IPS DF 19.7 (cell line): ENCODE measurements at regions not wholly inside any gene's neighbourhood (a gene's known extent, or its start where the extent isn't known, plus 50 kb on each side); places are given as distances from the start of the nearest gene placed in this dataset.
"Not testable (repeated sequence)": the region's sequence is repeated elsewhere in the genome, so short reads cannot be mapped to it uniquely, and the experiment has no call there.

Source experiments
- DNase-seq: peaks from one replicate; pipeline ENCODE4 v3.0.0-alpha.2; 2013; ENCODE audit warnings: low read depth, low spot score

DNA sequence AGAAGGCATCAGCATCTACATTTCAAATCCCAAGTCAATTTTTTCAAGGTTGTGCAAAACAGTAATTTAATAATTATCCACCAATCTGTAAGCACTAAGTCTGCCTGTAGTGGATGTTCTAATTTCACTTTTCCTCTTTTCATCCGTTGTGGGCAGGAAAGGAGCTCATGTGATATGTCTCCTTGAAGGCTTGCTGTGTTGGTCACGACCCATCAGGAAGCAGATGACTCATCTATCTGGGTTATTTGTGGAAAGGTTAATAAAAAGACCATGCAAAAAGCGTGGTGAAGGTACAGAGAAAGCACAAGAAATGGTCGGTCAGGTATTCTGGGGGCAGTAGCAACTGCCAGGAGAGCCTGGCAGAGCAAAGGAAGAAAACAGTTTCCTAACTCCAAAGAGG lies 476.7 kb upstream of the RAB6C start:
- no peak for DNase-seq

- DNase-seq, result no peak
Measured at GRCh38 chr2:129504646-129505045, 474.8 kb upstream of the RAB6C start.

DNA sequence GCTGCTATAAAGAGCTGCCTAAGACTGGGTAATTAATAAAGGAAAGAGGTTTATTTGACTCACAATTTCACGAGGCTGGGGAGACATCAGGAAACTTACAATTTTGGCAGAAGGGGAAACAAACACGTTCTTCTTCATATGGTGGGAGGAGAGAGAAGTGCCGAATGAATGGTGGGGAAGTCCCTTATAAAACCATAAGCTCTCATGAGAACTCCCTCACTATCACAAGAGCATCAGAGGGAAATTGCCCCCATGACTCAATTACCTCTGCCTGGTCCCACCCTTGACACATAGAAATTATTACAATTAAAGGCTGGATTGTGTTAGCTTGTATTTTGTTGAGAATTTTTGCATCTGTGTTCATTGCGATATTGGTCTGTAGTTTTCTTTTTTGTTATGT lies 460.5 kb upstream of the RAB6C start:
- no peak for DNase-seq

GRCh38 chr2:129532158-129532557 lies 447.3 kb upstream of the RAB6C start:
- not testable (repeated sequence) for DNase-seq

- DNase-seq, result no peak
Measured at GRCh38 chr2:129548880-129549279, 430.6 kb upstream of the RAB6C start.

DNA sequence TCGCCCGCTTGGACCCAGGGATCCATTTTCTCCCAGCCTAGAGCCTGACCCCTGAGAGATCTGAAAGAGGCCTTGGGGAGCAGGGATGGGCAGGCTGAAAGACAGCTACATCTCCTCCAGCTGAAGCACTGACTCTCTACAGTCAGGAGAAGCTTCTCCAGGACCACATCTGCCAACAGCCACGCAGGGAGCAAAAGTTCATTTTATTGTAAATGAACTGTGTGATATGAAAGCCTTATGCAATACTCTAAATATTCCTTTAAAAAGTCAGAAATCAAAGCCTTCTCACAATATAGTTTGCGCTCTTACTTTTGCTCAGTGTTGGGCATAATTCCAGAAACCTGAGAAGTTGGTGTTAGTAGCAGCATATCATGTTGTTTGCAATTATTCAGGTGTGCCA lies 428.9 kb upstream of the RAB6C start:
- DNase-seq, result no peak

- no peak for DNase-seq
Measured at GRCh38 chr2:129554373-129554772, 425.1 kb upstream of the RAB6C start.

DNA sequence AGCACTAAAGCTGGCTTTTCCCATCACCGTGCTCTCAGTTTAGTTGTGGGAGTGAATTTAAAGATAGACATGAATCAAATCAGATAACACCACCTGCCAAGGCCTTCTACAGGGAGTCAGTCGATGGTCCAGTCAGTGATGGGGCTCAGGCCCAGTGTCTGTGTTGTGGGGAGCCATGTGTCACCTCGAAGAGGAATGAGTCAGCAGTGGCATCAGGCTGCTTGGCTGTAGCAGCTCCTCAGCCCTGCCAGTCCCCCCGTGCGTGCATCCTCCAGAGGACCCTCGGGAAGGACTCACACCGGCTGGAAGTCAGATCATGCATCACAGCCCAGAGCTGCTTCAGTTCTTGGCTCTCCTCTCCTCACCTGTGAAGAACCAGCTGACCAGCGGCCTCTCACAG lies 420.4 kb upstream of the RAB6C start:
- no peak for DNase-seq

GRCh38 chr2:129565551-129566109 lies 413.8 kb upstream of the RAB6C start:
- DNase-seq, result no peak

- not testable (repeated sequence) for DNase-seq
Measured at GRCh38 chr2:129570812-129571211, 408.7 kb upstream of the RAB6C start.

DNA sequence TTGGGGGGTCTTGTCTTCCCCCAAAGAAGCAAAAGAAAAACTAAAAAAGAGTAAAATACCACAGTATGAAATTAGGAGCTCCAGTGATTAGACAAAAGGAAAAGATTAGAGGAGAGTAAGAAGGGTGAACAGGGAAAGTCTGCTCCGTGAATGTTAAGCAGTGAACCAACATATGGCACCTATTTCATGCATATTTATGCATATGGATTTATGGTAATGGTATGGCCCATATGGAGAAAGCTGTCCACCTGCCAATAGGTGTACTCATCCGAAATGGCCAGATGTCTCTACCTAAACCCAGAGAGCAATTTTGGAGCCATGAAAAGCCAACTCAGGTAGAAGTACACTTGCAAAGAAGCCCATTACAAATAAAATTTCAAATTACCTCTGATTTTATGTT lies 404.0 kb upstream of the RAB6C start:
- no peak for DNase-seq

- no peak for DNase-seq
Measured at GRCh38 chr2:129575880-129576279, 403.6 kb upstream of the RAB6C start.

GRCh38 chr2:129580001-129580400 lies 399.5 kb upstream of the RAB6C start:
- DNase-seq, result no peak

DNA sequence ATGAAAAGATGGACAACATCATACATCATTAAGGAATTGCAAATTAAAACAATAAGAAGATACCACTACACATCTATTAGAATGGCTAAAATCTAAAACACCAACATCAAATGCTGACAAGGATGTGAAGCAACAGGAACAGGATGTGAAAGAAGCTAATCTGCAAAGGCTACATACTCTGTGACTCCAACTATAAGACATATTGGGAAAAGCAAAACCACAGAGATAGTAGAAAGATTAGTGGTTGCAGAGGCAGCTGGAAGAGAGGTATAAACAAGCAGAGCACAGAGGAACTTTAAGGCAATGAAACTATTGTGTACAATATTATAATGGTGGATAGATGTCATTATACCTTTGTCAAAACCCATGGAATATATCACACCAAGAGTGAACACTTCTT lies 393.7 kb upstream of the RAB6C start:
- no peak for DNase-seq

DNA sequence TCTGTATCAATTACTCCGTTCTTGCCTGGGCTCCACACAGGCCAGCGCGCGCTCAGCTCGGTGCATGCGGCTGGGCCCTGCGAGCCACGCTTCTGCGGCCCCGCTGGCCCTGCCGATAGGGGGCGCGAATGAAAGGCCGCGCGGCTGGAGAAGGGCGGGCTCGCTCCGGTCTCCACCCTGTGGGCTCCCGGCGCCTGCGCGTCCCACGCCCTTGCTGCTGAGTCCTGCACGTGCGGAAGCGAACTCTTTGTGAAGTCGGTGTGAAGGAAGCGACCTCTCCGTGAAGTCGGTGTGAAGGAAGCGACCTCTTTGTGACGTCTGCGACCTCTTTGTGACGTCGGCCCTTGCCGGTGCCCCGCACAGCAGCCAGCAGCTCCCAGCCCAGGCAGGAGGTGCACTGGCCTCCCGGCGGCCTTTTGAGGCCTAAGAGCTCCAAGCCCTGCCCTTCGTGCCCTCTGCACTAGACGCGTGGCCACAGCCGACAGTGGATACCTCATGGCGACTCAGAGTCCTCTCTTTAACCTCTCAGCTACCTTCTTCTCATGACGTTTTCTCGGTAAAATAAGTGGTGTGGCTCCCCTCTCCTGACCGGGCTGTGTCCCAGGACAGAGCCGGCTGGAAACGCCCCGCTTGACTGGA lies 391.9 kb upstream of the RAB6C start:
- DNase-seq, result peak; percentile 69

DNA sequence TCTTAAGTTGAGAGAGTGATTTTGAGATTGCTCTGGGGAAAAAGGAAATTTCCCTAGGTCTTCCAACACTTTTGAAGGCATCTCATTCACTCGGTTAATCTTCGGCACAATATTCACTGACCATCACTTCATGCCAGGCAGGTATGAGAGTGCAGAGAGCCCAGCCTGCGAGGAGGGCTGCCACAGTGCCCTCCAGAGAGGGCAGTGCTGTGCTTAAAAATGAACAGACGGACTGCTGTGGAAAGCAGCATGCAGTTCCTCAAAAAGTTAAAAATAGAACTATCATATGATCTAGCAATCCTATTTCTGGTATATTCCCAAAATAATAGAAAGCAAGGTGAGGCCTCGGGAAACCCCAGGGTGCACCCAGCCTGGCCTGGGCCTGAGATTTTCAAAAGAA lies 374.9 kb upstream of the RAB6C start:
- no peak for DNase-seq

DNA sequence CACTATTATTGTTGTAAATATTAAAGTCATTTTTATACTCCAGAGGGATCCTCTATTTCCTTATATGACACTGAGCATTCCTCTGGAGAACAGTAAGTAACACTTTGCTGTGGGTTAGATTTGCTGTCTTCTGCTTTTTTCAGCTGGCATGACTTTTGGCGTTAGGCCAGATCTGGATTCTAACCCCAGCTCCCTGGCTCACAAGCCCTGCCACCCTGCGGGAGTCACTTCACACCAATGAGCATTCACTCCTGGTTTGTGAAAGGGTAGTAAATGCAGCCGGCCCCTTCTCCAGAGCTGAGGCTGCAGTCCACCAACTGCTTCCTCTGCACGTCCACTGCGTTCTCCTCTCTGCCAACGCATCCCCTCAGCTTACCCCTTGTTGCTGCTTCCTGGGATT lies 373.8 kb upstream of the RAB6C start:
- DNase-seq, result no peak

DNA sequence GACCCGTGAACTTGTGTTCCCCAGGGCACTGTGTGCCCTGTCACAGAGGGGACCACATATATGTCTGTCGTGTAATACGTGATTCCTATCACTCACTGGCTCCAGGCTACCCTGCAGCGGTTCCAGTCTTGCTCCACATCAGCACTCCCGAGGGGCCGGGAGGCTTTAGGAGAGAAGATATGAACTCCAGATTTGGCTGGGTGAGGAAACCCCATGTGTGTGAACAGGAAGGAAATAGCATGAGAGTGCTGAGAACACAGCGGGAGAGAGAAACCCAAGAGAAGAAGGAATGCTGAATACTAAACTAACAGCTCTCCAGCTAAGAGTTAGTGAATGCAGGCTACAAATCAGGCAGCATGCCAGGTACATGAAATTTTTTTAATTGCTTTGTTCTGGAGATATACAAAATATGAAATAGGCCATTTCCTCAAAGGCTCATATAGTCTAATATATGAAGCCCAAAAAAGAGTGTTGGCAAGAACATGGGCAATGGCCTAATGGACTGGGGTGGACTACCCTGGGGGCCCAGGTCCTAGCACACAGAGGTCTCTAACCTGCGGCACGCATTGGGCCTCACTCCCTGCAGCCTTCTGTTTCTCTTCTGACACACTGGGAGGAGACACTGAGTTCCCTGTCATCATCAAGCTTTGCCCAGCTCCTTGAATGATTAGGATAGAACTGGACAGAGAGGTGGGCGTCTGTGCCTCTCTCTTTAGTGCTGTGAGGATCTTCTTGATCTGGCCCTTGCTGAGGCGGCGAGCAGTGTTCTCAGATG lies 372.8 kb upstream of the RAB6C start:
- DNase-seq, result no peak

- DNase-seq, result no peak
Measured at GRCh38 chr2:129609224-129609623, 370.2 kb upstream of the RAB6C start.

DNA sequence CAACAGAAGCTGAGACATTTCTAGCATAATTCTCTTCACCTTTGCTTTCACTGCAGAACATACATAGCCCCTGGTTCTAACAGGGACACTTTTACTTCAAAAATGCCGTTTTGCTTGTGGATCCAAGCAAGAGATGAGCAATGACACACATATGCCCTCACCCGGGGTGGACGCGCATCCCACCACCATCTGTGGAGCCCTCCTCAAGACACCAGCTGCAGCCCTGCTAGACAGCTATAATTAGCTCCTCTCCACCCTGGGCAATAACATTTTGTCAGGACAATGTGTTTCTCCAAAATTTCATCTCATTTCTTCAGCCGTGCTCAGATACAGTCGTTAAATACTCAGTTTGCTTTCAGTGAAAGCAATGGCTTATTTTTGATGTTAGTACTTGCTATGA lies 368.7 kb upstream of the RAB6C start:
- no peak for DNase-seq

DNA sequence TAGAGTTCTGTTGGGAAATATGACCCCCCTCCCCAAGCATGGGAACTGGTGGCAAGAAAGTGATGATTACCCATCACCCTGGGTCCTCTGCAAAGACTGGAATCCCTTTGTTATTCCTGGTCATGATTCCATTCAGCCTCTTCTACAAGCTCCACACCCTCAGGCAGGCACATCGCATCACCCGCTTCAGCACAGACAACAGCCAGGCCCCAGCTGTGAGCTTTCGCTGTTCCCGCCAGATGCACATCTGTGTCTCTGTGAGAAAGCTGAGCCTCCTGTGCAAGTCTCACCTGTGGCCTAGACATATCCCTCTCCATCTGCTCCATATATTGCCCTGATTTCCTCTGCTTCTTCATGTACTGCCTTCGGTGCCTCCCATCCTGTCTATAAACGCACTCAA lies 368.0 kb upstream of the RAB6C start:
- no peak for DNase-seq

DNA sequence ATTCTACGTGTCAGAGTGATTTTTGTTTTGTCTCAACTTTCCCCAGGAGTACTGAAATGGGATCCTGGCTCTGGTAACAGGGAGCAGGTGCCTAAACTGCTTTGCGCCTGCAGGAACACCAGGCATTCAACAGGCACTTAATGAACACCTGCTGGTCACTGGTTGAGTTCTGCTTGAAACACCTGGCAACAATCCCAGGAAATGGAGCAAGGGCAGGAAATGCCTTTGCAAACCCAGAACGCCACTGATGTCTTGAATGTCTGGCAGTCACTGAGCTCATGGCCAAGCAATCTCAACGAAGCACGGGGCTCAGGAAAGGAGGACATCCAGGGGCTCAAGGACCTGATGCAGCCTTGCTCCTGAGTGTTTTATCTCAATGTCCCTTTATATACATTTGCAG lies 360.0 kb upstream of the RAB6C start:
- DNase-seq, result no peak

DNA sequence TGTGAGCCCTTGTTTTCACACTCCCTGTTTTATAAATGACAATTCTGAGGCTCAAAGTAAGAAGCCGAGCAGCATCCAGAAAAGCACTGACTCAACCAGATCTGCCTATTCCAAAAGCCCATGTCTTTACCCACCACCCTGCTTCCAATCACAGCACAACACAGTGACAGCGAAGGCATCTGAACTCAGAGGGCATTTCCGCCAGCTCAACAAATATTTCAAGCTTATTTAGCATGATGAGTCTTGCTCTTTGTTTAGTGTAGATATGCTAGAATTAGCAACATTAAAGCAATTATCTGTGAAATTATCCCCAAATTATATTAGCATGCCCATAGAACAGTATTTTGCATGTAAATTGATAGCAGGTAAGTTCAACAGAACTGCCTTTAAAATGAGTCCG lies 359.1 kb upstream of the RAB6C start:
- no peak for DNase-seq
